Activated CD8-positive, alpha-beta T cell treated with anti-CD3 and anti-CD28 coated beads, Interleukin-2, amount 10 ng/mL, durations not matched to agents 7 days and 5 days (primary cell): ENCODE measurements at regions not wholly inside any gene's neighbourhood (a gene's known extent, or its start where the extent isn't known, plus 50 kb on each side); places are given as distances from the start of the nearest gene placed in this dataset.

ENCODE experiments used
- ATAC-seq: fragments of 150-1000 bp; cut with Tn5 transposase; one replicate; pipeline ENCODE4 v1.10.0; 2021; ENCODE audit warnings: moderate library complexity
- CTCF ChIA-PET: fragments of 350-600 bp; sonication (Branson Sonifier 250); formaldehyde crosslinking; loops from one replicate; lab custom pipeline; 2021; ENCODE audit warnings: antibody characterized with exemption; lab: Charles Lee
- POLR2A ChIA-PET: fragments of 350-600 bp; sonication (Branson Sonifier 250); formaldehyde crosslinking; loops from one replicate; lab custom pipeline; 2021; ENCODE audit warnings: antibody characterized with exemption; lab: Charles Lee
- DNase-seq: peaks from one replicate; pipeline ENCODE4 v3.0.0-alpha.2; 2020
- H3K27ac Mint-ChIP-seq: one replicate; pipeline ENCODE4 v1.8.0; 2021; ENCODE audit warnings: mild to moderate bottlenecking, mixed read lengths
- H3K27me3 Mint-ChIP-seq: one replicate; pipeline ENCODE4 v1.8.0; 2021; ENCODE audit warnings: low read depth, mixed read lengths
- H3K36me3 Mint-ChIP-seq: one replicate; pipeline ENCODE4 v1.8.0; 2021; ENCODE audit warnings: low read depth, mixed read lengths
- H3K4me1 Mint-ChIP-seq: one replicate; pipeline ENCODE4 v1.8.0; 2021; ENCODE audit warnings: low read depth, mixed read lengths
- H3K4me3 Mint-ChIP-seq: one replicate; pipeline ENCODE4 v1.8.0; 2021; ENCODE audit warnings: mild to moderate bottlenecking, mixed read lengths
- H3K9me3 Mint-ChIP-seq: one replicate; pipeline ENCODE4 v1.8.0; 2022; ENCODE audit warnings: mixed read lengths; ENCODE audit not compliant: insufficient read depth

DNA sequence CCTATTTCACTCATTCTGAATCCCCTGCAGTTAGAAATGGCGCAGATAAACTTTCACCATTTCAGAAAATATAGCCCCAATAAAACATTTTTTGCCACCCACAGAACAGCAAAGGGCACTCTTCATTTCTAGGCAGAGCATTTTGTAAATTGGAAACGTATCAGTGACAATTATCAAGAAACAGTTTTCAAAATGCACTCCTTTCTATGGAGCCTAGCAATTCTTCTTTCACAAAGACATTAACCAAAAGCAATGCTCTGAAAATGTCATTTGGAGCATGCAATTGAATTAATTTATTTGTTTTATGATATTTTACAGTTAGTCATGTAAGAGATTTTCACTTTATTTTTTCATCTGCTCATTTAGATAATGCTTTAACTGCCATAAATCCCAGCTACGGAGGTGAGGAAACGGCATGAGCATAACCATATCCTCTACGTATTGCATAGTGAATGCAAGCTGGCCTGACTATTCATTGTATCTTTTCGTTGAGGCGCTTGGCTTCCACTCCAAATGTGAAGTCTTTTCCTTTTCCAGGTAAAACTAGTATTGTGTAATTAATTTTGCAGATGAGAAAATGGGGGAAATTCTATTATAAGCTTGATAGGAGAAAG, 813.4 kb downstream of the C6orf118 start:
- H3K9me3 Mint-ChIP-seq, result peaks cover 5% of the 10 kb centered on the region
- ChIA-PET CTCF (no interaction called here), POLR2A (no interaction called here)
- no peaks in the 10 kb centered on the region for H3K27me3 Mint-ChIP-seq
- no peak for ATAC-seq
- no peak overlapping the region for H3K27ac Mint-ChIP-seq
- no peaks in the 10 kb centered on the region for H3K4me1 Mint-ChIP-seq
- no peaks in the 10 kb centered on the region for H3K36me3 Mint-ChIP-seq
- H3K4me3 Mint-ChIP-seq, result no peak overlapping the region
- no peak for DNase-seq

DNA sequence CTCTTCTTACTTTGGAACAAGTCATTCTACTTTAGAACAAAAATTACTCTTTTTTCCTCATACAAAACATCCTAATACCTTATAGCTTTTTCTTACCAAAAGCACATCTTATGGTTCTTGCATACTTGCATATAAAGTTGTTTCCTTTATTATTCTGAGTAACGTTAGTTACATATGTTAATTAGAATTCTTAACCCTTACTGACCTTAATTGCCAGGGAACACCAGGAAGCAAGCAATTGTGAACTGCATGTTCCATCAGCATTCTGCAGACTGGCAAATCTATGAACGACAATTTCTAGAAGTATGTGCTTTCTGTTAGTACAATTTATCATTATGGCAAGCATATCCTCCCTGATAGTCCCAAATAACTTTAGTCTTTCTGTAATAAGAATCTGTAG, 831.0 kb downstream of the C6orf118 start:
- Mint-ChIP-seq H3K36me3 (no peaks in the 10 kb centered on the region), H3K27ac (no peak overlapping the region), H3K4me3 (no peak overlapping the region), H3K9me3 (peaks cover 10% of the 10 kb centered on the region), H3K4me1 (no peaks in the 10 kb centered on the region), H3K27me3 (no peaks in the 10 kb centered on the region)
- no peak for DNase-seq
- ATAC-seq, result no peak
- POLR2A ChIA-PET, result interaction anchor here (0.6 kb wide), 1 partner anchor 347 kb away, joined by 3 read pairs; no protein-coding TSS in a partner anchor
- CTCF ChIA-PET, result no interaction called here

DNA sequence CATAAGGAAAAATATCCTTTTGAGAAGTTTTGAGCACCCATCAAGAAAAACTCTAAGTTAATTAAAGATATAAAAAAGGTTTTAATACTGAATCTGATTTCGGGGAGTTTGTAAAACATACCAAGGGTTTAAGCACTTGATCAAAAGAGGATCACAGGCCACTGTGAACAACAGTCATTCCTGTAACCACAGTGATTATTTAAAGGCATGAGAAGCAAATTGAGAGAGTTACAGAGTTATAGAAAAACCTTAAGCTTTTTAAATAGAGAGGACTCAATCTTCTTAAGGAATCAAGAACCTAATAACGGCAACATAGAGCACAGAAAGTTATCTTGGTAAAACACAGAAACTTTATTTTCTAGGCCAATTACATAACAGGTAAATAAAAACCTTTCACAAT, 831.6 kb downstream of the C6orf118 start:
- CTCF ChIA-PET, result no interaction called here
- no peak overlapping the region for H3K4me3 Mint-ChIP-seq
- ATAC-seq (no peak), DNase-seq (no peak)
- H3K4me1 Mint-ChIP-seq, result no peaks in the 10 kb centered on the region
- H3K27ac Mint-ChIP-seq, result no peak overlapping the region
- H3K9me3 Mint-ChIP-seq, result peaks cover 14% of the 10 kb centered on the region
- POLR2A ChIA-PET, result no interaction called here
- no peaks in the 10 kb centered on the region for H3K27me3 Mint-ChIP-seq
- H3K36me3 Mint-ChIP-seq, result no peaks in the 10 kb centered on the region

DNA sequence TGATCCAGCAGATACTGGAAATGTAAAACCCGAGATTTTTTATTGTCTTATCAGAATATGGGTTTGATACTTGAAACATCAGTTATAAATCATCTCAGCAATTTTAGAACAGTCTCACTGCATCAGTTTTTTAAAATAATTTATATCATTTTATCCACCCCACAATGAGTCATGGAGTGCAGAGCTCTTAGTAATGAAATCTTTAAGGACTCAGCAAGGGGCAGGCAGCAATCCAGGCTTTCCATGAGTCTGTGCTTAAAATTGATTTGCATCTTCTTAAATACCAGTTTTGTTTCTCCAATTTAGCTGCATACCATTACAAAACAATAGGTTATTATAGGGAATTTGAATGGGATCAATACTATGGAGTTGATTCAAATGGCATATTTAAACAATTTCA, 832.3 kb downstream of the C6orf118 start:
- DNase-seq (no peak), ATAC-seq (no peak)
- Mint-ChIP-seq H3K27me3 (no peaks in the 10 kb centered on the region), H3K4me1 (no peaks in the 10 kb centered on the region), H3K4me3 (no peak overlapping the region), H3K9me3 (peaks cover 12% of the 10 kb centered on the region), H3K27ac (no peak overlapping the region), H3K36me3 (no peaks in the 10 kb centered on the region)
- ChIA-PET POLR2A (no interaction called here), CTCF (no interaction called here)

DNA sequence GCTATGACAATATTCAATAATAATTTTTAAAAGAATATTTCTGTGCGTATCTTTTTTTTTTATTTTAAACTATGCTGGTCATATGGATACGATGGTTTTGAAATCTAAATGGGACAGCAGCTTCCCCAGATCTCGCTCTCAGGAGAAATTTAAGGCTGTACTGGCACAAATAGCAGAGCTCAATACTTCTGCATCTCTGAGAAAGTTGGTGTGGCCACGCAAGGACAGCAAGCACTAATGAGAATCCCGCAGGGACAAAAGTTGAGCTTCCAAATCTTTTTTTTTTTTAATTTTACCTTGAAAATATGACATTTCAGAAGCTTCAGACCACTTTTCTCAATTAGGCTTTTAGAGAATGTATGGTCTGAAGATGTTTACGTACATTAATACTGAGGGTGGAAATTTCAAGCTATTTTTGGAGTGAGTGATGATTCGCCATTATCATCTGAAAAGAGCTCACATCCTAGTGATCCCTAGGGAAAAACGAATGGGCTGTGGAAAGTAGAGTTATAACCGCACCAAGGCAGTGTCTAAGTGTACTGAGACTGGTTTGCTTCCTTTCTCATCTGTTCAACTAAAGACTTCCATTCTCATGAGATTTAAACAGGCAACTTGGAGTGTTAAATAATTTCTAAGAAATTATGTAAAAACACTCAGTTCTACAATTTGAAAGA, 840.0 kb downstream of the C6orf118 start:
- Mint-ChIP-seq H3K4me3 (no peak overlapping the region), H3K27ac (no peak overlapping the region), H3K9me3 (peaks cover 15% of the 10 kb centered on the region), H3K36me3 (no peaks in the 10 kb centered on the region), H3K4me1 (no peaks in the 10 kb centered on the region), H3K27me3 (no peaks in the 10 kb centered on the region)
- CTCF ChIA-PET, result no interaction called here
- POLR2A ChIA-PET, result no interaction called here
- ATAC-seq (no peak), DNase-seq (no peak)

DNA sequence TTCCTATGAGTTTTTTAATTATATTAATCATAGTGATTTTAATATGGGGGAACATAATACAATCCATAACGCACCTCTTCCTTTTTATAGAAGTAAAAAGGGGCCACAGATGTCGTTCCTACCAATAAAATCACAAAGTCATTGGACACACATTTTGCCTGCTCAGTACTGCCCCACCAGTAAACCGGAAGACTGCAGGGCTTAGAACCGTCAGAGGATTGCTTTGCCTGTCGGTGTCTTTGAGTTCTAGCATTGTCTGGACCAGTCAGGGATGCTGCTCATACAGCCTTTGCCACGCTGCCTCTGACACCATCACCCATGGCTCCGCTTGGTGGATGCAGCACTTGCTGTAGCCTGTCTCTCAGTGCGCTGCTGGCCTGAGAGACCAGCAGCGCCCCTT, 853.6 kb downstream of the C6orf118 start:
- H3K27ac Mint-ChIP-seq, result no peak overlapping the region
- H3K27me3 Mint-ChIP-seq, result no peaks in the 10 kb centered on the region
- peaks cover 6% of the 10 kb centered on the region for H3K9me3 Mint-ChIP-seq
- H3K4me3 Mint-ChIP-seq, result no peak overlapping the region
- ChIA-PET CTCF (no interaction called here), POLR2A (no interaction called here)
- ATAC-seq (no peak), DNase-seq (no peak)
- no peaks in the 10 kb centered on the region for H3K4me1 Mint-ChIP-seq
- no peaks in the 10 kb centered on the region for H3K36me3 Mint-ChIP-seq

DNA sequence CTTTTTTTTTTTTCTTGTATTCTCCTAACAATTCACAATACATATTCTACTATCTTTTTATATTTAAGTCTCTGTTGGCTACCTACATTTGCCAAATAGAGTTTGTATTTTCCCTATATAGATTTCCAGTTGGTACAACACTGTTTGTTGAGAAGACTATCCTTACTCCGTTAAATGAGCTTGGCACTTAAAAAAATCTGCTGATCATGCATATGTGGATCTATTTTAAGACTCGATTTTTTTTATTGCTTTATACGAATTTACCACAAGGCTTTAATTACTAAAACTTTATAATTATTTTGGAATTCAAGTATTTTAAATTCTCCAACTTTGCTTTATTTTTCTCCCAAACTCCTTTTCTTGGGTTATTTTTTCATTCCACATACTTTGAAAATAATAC, 855.6 kb downstream of the C6orf118 start:
- no peaks in the 10 kb centered on the region for H3K27me3 Mint-ChIP-seq
- no peaks in the 10 kb centered on the region for H3K36me3 Mint-ChIP-seq
- H3K9me3 Mint-ChIP-seq, result peaks cover 6% of the 10 kb centered on the region
- H3K4me3 Mint-ChIP-seq, result no peak overlapping the region
- POLR2A ChIA-PET, result no interaction called here
- DNase-seq (no peak), ATAC-seq (no peak)
- CTCF ChIA-PET, result no interaction called here
- H3K4me1 Mint-ChIP-seq, result no peaks in the 10 kb centered on the region
- H3K27ac Mint-ChIP-seq, result no peak overlapping the region

DNA sequence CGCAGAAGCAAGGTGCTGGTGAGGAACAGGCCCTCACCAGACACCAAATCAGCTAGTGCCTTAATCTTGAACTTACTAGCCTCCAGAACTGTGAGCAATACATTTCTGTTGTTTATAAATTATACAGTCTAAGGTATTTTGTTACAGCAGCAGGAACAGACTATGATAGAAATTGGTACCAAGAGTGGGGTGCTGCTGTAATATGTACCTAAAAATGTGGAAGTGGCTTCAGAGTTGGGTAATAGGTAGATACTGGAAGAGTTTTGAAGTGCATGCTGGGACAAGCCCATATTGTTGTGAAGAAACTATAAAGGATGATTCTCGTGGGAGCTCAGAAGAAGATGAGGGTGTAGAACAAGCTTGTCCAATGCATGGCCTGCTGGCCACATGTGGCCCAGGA, 866.8 kb downstream of the C6orf118 start:
- ATAC-seq, result no peak
- Mint-ChIP-seq H3K36me3 (no peaks in the 10 kb centered on the region), H3K27me3 (no peaks in the 10 kb centered on the region), H3K27ac (no peak overlapping the region), H3K4me1 (no peaks in the 10 kb centered on the region), H3K4me3 (no peak overlapping the region), H3K9me3 (peaks cover 10% of the 10 kb centered on the region)
- no peak for DNase-seq
- ChIA-PET POLR2A (no interaction called here), CTCF (no interaction called here)

DNA sequence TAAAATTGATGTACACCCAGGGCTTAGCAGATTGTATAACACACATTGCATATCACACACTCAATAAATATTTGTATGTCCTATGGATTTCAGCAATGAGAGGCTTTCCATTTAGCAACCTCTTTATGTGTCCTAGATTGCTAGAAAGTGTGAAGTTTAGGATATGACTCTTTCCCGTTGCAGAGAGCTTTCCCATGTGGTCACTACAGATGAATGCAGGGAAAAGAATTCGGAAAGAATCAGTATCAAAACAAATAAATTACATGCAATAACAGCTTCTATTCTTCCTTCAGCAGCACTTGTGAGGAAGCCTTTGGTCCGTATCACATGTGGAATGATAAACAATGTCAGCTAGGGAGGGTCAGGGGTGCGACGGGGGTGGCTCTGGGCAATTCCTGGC, 870.1 kb downstream of the C6orf118 start:
- Mint-ChIP-seq H3K36me3 (no peaks in the 10 kb centered on the region), H3K4me1 (no peaks in the 10 kb centered on the region), H3K4me3 (no peak overlapping the region), H3K27me3 (no peaks in the 10 kb centered on the region), H3K9me3 (peaks cover 10% of the 10 kb centered on the region), H3K27ac (no peak overlapping the region)
- DNase-seq, result no peak
- ATAC-seq, result no peak
- ChIA-PET CTCF (no interaction called here), POLR2A (no interaction called here)

DNA sequence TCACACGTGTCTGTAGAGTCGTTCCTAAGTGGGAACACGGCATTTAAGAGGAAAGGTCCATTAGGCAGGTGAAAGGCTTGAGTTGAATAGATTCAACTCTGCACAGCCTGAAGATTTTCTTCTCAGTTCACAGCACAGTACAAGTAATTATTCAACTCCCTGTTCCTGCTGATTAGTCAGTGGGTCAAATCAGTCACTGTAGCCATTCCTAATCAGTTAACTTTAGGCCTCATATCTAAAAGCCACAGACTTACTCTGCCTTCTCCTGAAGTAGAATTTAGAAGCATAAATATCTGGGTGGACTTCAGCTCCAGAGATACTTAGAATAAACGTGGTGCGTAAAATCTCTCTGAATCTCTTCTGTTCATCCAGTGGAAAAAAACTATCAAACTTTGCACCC, 872.4 kb downstream of the C6orf118 start:
- Mint-ChIP-seq H3K27me3 (no peaks in the 10 kb centered on the region), H3K4me3 (no peak overlapping the region), H3K36me3 (no peaks in the 10 kb centered on the region), H3K27ac (no peak overlapping the region), H3K4me1 (no peaks in the 10 kb centered on the region), H3K9me3 (peaks cover 3% of the 10 kb centered on the region)
- no peak for DNase-seq
- ATAC-seq, result no peak
- POLR2A ChIA-PET, result no interaction called here
- CTCF ChIA-PET, result no interaction called here

DNA sequence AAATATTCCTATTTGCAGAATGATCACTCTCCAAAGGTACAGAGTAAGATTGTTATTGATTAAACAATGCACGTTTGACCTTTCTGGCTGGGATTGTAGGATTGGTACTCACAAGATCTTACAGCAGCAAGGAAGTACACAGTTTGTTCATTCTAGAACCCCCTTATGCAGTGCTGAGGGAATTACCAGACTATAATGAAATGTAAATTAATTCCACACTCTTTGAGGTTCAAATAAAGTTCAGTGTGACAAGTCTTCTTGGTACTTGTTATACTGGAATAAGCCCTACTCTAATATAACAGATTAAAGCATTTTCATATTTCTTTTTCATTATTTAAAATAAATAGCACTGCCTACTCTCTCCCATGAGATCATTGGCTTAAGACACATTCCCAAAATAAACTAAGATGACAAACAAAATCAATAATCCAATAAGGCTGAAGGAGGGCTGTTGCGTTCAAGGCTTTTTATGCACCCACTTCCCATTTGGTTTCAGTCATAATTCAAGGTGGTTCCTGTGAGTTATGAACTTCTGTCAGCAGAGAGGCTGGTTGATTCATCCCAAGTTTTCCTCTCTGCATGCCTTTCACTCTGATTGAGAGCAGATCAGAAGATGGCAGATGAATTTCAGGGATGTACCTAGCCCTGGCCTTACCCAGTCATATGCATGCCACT, 881.5 kb downstream of the C6orf118 start:
- ChIA-PET POLR2A (no interaction called here), CTCF (no interaction called here)
- Mint-ChIP-seq H3K9me3 (peaks cover 9% of the 10 kb centered on the region), H3K27me3 (no peaks in the 10 kb centered on the region), H3K27ac (no peak overlapping the region), H3K4me3 (no peak overlapping the region), H3K4me1 (no peaks in the 10 kb centered on the region), H3K36me3 (no peaks in the 10 kb centered on the region)
- ATAC-seq, result no peak
- no peak for DNase-seq

DNA sequence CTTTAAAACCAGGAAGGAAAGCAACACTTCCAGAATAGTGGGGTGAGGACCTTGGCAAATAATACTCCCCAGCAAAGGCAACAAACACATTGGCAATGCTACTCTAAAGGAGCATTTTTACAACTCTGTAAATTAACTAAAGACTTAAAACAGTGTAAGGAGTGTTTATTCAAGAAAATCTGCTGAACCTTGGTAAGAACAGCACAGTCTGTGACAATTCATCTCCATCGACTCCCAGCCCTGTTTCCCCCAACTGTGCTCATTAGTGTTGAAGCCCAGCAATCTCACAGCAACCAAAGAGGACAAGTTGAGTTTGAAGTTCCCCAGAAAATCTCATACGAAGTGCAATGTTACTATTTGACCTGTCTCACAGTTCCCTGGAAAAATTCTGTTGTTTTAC, 884.9 kb downstream of the C6orf118 start:
- no peaks in the 10 kb centered on the region for H3K27me3 Mint-ChIP-seq
- DNase-seq, result no peak
- H3K4me1 Mint-ChIP-seq, result no peaks in the 10 kb centered on the region
- ChIA-PET POLR2A (no interaction called here), CTCF (no interaction called here)
- H3K36me3 Mint-ChIP-seq, result no peaks in the 10 kb centered on the region
- H3K27ac Mint-ChIP-seq, result no peak overlapping the region
- H3K9me3 Mint-ChIP-seq, result peaks cover 14% of the 10 kb centered on the region
- H3K4me3 Mint-ChIP-seq, result no peak overlapping the region
- ATAC-seq, result no peak
